ENCODE measurements at regions not wholly inside any gene's neighbourhood (a gene's known extent, or its start where the extent isn't known, plus 50 kb on each side); places are given as distances from the start of the nearest gene placed in this dataset.

DNA sequence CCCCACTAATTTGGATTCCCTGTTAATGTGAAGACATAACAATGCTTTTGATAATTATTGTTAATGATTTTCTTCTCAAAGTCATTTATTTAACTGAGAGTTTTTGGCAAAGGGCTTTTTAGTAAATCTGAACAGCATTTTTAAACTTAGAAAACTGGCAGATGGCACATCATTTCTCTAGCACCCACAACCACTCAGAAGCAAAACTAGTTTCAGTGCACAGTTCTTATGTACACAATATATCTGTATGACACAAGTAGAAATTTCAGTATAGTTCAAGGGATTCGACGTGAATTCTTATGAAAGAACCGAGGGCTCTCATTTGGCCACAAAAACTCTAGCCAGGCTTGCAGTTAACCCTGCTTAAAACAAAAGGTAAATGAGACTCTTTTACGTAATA, 231.4 kb upstream of the CDH9 start:
- intact Hi-C loops (cut with DNase I), result no loop called here
- Histone ChIP-seq H3K36me3 (no peaks in the 10 kb centered on the region), H3K4me3 (no peak overlapping the region), H3K4me1 (replicated peaks) (no peaks in the 10 kb centered on the region), H3K27ac (no peak overlapping the region), H3K9me3 (no peaks in the 10 kb centered on the region), H3K27me3 (replicated peaks; ENCODE audit: insufficient read depth) (no peaks in the 10 kb centered on the region)
- WGBS, result 94% methylated on average over 4 of the region's 4 CpGs
- no peak for DNase-seq (ENCODE audit: low spot score)
- TF ChIP-seq, protein P1, sequence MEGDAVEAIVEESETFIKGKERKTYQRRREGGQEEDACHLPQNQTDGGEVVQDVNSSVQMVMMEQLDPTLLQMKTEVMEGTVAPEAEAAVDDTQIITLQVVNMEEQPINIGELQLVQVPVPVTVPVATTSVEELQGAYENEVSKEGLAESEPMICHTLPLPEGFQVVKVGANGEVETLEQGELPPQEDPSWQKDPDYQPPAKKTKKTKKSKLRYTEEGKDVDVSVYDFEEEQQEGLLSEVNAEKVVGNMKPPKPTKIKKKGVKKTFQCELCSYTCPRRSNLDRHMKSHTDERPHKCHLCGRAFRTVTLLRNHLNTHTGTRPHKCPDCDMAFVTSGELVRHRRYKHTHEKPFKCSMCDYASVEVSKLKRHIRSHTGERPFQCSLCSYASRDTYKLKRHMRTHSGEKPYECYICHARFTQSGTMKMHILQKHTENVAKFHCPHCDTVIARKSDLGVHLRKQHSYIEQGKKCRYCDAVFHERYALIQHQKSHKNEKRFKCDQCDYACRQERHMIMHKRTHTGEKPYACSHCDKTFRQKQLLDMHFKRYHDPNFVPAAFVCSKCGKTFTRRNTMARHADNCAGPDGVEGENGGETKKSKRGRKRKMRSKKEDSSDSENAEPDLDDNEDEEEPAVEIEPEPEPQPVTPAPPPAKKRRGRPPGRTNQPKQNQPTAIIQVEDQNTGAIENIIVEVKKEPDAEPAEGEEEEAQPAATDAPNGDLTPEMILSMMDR (IDR thresholded peaks at IDR 0.05), result no peak
- no peak for TF ChIP-seq POLR2AphosphoS5 (IDR thresholded peaks at IDR 0.05)
- TF ChIP-seq POLR2A (IDR thresholded peaks at IDR 0.05), result no peak

DNA sequence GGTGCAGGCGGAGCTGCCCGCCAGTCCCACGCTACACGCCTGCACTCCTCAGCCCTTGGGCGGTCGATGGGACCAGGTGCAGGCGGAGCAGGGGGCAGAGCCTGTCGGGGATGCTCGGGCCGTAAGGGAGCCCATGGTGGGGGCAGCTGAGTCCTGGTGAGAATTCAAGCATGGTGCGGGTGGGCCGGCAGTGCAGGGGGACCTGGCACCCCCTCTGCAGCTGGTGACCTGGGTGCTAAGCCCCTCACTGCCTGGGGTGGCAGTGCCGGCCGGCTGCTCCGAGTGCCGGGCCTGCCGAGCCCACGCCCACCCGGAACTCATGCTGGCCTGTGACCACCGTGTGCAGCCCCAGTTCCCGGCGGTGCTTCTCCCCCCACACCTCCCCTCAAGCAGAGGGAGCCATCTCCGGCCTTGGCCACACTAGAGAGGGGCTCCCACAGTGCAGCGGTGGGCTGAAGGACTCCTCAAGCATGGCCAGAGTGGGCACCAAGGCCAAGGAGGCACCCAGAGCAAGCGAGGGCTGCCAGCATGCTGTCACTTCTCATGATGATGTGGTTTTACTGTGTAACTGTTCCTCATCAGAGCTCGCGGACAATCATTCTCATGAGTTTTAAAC, 228.9 kb upstream of the CDH9 start:
- TF ChIP-seq, protein P1 (IDR thresholded peaks at IDR 0.05), result no peak
- TF ChIP-seq POLR2AphosphoS5 (IDR thresholded peaks at IDR 0.05) (no peak), POLR2A (IDR thresholded peaks at IDR 0.05) (no peak)
- H3K4me1 ChIP-seq (replicated peaks), result no peaks in the 10 kb centered on the region
- intact Hi-C loops (cut with DNase I), result no loop called here
- H3K27ac ChIP-seq, result no peak overlapping the region
- H3K4me3 ChIP-seq, result no peak overlapping the region
- 98% methylated on average over 25 of the region's 27 CpGs for WGBS
- no peaks in the 10 kb centered on the region for H3K9me3 ChIP-seq
- no peaks in the 10 kb centered on the region for H3K27me3 ChIP-seq (replicated peaks; ENCODE audit: insufficient read depth)
- H3K36me3 ChIP-seq, result no peaks in the 10 kb centered on the region
- DNase-seq (ENCODE audit: low spot score), result no peak

DNA sequence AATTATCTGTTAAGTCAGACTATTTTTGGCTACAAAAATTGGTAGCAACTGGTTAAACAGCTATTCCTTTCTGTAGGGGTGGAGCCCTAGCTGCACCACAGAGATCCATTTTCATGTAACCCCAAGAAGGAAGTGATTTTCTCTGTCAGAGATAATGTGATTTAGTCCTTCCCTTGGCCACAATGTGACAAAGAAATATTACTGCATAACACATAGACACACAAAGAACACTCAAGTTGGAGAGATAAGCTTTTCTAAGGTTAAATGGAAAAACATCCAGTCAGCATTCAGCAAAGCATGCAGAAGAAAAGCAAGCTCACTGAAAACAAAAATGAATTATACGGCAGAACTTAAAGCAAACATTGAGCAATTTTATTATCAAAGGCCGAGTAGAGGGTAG, 227.8 kb upstream of the CDH9 start:
- Histone ChIP-seq H3K27ac (no peak overlapping the region), H3K36me3 (no peaks in the 10 kb centered on the region), H3K27me3 (replicated peaks; ENCODE audit: insufficient read depth) (no peaks in the 10 kb centered on the region), H3K4me1 (replicated peaks) (no peaks in the 10 kb centered on the region), H3K4me3 (no peak overlapping the region), H3K9me3 (no peaks in the 10 kb centered on the region)
- TF ChIP-seq POLR2AphosphoS5 (IDR thresholded peaks at IDR 0.05) (no peak), POLR2A (IDR thresholded peaks at IDR 0.05) (no peak)
- TF ChIP-seq, protein P1 (IDR thresholded peaks at IDR 0.05), result no peak
- intact Hi-C loops (cut with DNase I), result no loop called here
- no peak for DNase-seq (ENCODE audit: low spot score)
- WGBS, result 5% methylated on average over 2 of the region's 2 CpGs

DNA sequence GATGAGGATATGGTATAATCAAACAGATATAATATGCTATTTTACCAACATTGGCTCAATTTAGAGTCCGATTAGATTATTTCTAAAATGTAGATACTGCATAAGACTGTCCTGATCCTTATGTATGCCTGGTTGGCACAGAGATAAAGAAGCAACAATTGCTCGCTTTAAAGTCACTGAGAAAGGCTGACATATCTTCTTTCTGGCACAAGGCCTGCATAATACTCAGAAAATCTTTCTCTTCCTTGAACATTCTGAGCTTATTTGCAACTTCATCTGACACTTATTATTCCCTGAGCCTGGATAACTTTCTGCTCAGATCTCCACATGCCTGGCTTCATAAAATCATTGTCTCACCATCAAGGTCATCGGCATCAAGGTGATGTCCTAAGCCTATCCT, 219.3 kb upstream of the CDH9 start:
- DNase-seq (ENCODE audit: low spot score), result no peak
- H3K4me3 ChIP-seq, result no peak overlapping the region
- WGBS, result 78% methylated on average over 3 of the region's 3 CpGs
- no peaks in the 10 kb centered on the region for H3K36me3 ChIP-seq
- H3K27ac ChIP-seq, result no peak overlapping the region
- TF ChIP-seq POLR2A (IDR thresholded peaks at IDR 0.05), result no peak
- TF ChIP-seq POLR2AphosphoS5 (IDR thresholded peaks at IDR 0.05), result no peak
- TF ChIP-seq, protein P1 (IDR thresholded peaks at IDR 0.05), result no peak
- no peaks in the 10 kb centered on the region for H3K9me3 ChIP-seq
- H3K27me3 ChIP-seq (replicated peaks; ENCODE audit: insufficient read depth), result no peaks in the 10 kb centered on the region
- intact Hi-C loops (cut with DNase I), result no loop called here
- no peaks in the 10 kb centered on the region for H3K4me1 ChIP-seq (replicated peaks)

DNA sequence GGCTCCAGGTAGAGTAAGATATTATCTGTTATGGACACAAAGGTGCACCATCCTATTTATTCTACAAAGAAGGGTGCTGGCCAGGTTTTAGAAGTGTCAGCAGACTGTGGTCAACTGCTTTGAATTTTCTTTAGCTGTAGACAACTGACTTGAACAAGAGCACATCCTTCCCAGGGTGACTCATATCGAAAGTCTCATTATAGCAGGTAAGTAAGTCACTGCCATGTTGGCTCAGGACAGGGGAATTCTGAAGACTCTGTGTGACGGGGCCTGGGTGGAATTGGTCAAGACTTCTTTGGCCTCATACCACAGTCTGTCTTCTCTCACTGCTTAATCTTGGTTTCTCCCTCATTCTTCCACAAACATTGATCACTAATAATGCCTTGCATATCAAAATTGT, 214.5 kb upstream of the CDH9 start:
- TF ChIP-seq, protein P1 (IDR thresholded peaks at IDR 0.05), result no peak
- TF ChIP-seq POLR2AphosphoS5 (IDR thresholded peaks at IDR 0.05), result no peak
- DNase-seq (ENCODE audit: low spot score), result no peak
- Histone ChIP-seq H3K4me3 (no peak overlapping the region), H3K27me3 (replicated peaks; ENCODE audit: insufficient read depth) (no peaks in the 10 kb centered on the region), H3K27ac (no peak overlapping the region), H3K4me1 (replicated peaks) (no peaks in the 10 kb centered on the region), H3K36me3 (no peaks in the 10 kb centered on the region), H3K9me3 (no peaks in the 10 kb centered on the region)
- 86% methylated on average over 2 of the region's 2 CpGs for WGBS
- intact Hi-C loops (cut with DNase I), result no loop called here

Data from prostate gland (tissue), 2 donors.